ENCODE measurements at regions not wholly inside any gene's neighbourhood (a gene's known extent, or its start where the extent isn't known, plus 50 kb on each side); places are given as distances from the start of the nearest gene placed in this dataset.
"Not testable (repeated sequence)": the region's sequence is repeated elsewhere in the genome, so short reads cannot be mapped to it uniquely, and the experiment has no call there.

GRCh38 chr12:67477681-67478265 is 170.8 kb upstream of the DYRK2 start:
- no peak for DNase-seq
- intact Hi-C loops (cut with DNase I) = no loop called here

GRCh38 chr12:67482751-67483661 is 165.5 kb upstream of the DYRK2 start:
- DNase-seq = peak; percentile 12 to 82 (median 64)
- intact Hi-C loops (cut with DNase I) = no loop called here

GRCh38 chr12:67483871-67484554 is 164.5 kb upstream of the DYRK2 start:
- intact Hi-C loops (cut with DNase I) = no loop called here
- no peak for DNase-seq

- intact Hi-C loops (cut with DNase I) = no loop called here
- no peak for DNase-seq
Observed at GRCh38 chr12:67484791-67485480, 163.6 kb upstream of the DYRK2 start.

GRCh38 chr12:67486671-67487070 is 161.9 kb upstream of the DYRK2 start:
- no peak for DNase-seq
- intact Hi-C loops (cut with DNase I) = no loop called here

DNA sequence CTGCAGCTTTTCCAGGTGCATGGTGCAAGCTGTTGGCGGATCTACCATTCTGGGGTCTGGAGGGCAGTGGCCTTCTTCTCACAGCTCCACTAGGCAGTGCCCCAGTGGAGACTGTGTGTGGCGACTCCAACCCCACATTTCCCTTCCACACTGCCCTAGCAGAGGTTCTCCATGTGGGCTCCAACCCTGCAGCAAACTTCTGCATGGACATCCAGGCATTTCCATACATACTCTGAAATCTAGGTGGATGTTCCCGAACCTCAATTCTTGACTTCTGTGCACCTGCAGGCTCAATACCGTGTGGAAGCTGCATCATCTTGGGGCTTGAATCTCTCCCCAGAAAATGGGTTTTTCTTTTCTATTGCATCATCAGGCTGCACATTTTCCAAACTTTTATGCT is 160.2 kb upstream of the DYRK2 start:
- DNase-seq; intact Hi-C loops (cut with DNase I): not testable (repeated sequence)

GRCh38 chr12:67489007-67489406 is 159.5 kb upstream of the DYRK2 start:
- intact Hi-C loops (cut with DNase I) = no loop called here
- no peak for DNase-seq

- DNase-seq = no peak
- intact Hi-C loops (cut with DNase I) = no loop called here
Observed at GRCh38 chr12:67496581-67496980, 152.0 kb upstream of the DYRK2 start.

GRCh38 chr12:67498991-67499390 is 149.6 kb upstream of the DYRK2 start:
- DNase-seq = no peak
- intact Hi-C loops (cut with DNase I) = no loop called here

GRCh38 chr12:67501362-67501761 is 147.2 kb upstream of the DYRK2 start:
- intact Hi-C loops (cut with DNase I) = no loop called here
- DNase-seq = no peak

GRCh38 chr12:67504026-67504425 is 144.5 kb upstream of the DYRK2 start:
- intact Hi-C loops (cut with DNase I) = no loop called here
- no peak for DNase-seq

DNA sequence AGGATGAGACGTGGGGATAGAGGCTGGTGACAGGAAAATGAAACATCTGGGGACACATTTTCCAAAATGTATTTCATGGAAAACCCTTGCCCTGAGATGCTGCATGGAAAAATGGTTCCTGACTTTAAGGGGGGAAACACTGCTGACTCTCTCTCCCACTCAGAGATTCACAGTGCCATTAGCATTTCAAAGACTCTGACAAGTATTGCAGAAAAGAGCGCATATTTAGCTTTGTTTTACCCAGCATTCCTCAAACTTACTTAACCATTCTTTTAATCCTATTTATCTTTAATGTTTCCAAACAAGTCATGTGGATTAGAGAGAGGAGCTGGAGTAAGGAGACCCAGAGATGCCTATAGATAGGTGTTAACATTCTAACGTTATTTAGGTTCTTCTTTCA is 141.8 kb upstream of the DYRK2 start:
- DNase-seq = no peak
- intact Hi-C loops (cut with DNase I) = no loop called here

DNA sequence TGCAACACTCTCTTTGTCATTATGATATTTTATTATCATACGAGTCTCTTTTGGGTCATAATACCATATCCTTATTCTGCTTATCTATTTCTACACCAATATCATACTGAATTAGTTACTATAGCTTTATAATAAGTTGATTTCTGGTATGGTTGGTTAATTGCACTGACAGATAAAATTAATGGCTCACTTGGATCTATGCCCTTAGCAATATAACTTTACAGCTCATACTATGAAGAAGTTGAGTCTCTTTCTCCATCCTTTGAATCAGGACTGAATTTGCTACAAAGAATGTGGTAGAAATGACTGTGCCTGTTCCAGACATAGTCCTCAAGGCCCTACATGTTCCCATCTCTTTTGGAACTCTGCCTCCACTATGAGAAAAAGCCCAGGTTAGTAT is 139.7 kb upstream of the DYRK2 start:
- intact Hi-C loops (cut with DNase I) = no loop called here
- DNase-seq = no peak

DNA sequence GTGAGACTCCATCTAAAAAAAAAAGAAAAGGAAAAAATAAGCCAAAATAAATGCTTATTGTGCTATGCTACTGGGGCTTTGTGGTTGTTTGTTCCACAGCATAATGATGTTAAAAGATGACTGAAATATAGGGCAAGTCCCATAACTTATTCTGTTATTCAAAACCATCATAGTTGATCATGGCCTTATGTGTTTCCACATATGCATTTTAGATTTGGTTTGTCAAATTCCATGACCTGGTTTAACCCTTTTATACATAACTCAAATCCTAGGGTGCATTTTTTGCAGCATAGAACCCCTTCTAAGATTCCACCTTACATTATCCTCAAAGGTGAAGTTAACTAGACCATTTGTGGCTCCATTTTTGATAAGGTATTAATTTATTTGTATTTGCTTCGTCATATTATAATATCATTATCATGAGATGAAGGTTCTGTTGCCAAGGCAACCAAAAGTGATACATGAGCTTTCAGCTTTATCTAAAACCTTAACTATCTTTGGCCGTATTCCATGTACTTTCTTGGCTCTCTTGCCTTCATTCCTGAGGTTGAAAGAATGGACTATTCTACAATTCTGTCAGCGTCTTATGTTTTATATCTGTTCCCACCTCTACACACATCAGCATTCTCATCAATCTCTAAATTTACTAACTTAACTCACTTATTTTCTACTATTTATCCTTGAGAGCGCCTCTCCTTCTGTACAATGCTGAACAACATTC is 138.7 kb upstream of the DYRK2 start:
- DNase-seq = no peak
- intact Hi-C loops (cut with DNase I) = no loop called here

DNA sequence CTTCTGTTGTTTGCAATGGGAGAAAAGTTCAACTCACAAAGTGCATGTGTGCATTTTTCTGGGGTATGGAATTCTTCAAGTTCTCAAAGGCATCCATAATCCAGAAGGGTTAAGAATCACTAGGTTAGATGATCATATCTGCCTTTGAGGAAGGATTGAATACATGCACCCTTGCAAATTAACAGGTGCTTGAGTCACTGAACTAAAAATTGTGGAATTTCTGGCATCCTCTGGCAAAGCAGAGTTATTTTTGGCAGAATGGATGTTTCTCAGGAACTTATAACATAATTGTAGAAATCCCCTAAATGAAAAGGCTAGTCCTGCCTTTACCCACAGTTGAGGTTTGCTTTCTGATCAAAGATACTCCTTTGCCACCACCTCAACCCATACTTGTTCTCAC is 136.5 kb upstream of the DYRK2 start:
- intact Hi-C loops (cut with DNase I) = no loop called here

DNA sequence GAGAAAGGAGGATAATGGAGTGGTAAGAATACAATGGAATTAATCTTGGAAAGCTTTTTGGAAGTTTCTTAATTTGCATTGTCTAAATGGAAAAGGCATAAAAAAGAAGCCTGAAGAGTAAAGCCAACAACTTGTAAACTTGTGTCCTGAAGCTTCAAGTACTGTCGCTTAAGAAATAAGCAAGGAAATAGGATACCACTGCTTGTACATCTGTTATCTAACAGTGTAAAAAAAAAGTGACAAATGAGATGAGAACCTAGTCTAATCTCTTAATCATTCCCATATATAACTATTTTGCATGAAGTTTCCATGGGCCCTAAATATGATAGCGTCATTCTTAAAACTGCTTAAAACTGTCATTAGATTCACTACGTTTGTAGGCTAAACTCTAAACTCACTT is 134.0 kb upstream of the DYRK2 start:
- no peak for DNase-seq
- intact Hi-C loops (cut with DNase I) = no loop called here

More for the DNA sequence above, 136.5 kb upstream of the DYRK2 start:
- no peak for DNase-seq

DNA sequence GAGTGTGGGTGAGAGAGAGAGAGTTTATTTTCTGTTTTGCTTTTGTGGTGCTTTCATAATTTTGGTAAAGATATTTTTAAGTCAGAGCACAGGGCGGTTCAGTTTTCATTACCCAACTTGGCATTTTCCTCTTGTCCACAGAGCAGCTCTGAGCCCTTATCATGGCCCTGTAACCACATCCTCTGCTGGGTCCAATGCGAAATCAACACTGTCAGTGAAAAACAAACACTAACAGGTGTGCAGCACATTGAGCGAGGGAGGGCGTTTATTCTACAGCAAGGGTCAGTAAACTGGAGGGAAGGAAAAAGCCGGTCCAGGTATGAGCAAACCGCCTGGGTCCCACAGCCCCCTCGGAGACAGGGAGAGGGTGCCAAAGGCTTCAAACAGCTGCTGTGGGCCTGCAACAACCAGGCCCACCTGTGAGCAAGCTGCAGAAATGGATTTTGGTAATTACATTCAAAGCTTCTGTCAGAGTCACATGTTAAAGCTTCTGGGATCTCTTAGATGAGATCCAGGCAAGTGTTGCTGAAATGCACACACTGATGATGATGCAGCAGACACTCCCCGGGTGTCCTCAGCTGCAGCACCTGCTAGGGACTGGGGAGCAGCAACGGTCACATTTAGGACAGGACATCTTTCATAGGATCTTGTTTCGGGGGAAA is 132.7 kb upstream of the DYRK2 start:
- DNase-seq = no peak
- intact Hi-C loops (cut with DNase I) = no loop called here

DNA sequence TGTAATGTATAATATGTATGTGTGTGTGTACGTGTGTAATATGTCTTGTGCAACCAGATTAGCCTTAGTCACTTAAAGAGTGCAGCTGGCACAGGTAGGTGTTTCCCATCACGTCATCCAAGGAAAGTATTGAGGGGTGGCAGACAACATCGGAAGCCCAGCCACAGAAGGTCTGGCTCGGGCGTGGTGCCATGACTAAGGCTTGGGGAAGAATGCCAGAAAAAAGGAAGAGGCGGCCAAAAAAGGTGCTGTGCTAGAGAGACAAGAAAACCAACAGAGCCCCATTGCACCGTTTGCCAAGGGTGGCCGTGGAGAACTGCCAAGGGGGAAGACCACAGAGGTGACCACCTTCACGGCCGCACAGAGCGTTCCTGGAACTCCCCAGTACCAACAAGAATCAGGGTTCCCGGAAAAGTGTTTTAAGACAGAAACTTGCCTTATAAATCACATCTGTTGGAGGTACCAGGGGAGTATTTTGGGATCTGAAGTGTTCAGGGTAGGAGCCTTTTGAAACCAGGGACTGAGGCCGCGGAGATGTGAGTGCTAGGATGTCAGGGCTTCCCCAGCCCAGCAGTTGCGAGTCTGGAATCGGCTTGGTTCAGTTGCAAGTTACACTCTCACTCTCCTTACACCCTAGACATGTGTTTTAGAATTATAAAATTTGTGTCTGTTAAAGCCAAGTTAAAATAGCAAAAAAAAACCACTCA is 131.2 kb upstream of the DYRK2 start:
- intact Hi-C loops (cut with DNase I) = no loop called here
- DNase-seq = no peak
